GM03348 (cell line): ENCODE measurements at regions not wholly inside any gene's neighbourhood (a gene's known extent, or its start where the extent isn't known, plus 50 kb on each side); places are given as distances from the start of the nearest gene placed in this dataset.

Experiments used
- DNase-seq: peaks from one replicate; pipeline ENCODE4 v3.0.0; 2012; ENCODE audit warnings: low spot score

- peak; percentile 76 for DNase-seq
These were observed 292.1 kb downstream of the SOX4 start for GRCh38 chr6:21885532-21886114.

- DNase-seq, result peak; percentile 30
These were observed 293.1 kb downstream of the SOX4 start for GRCh38 chr6:21886542-21887151.

GRCh38 chr6:21887231-21888185, 294.0 kb downstream of the SOX4 start:
- DNase-seq, result peak; percentile 31

GRCh38 chr6:21891080-21891479, 297.5 kb downstream of the SOX4 start:
- DNase-seq, result no peak

GRCh38 chr6:21893793-21894192, 300.2 kb downstream of the SOX4 start:
- no peak for DNase-seq

GRCh38 chr6:21895555-21895954, 302.0 kb downstream of the SOX4 start:
- DNase-seq, result no peak

GRCh38 chr6:21898107-21898796, 304.7 kb downstream of the SOX4 start:
- peak; percentile 13 for DNase-seq

- DNase-seq, result no peak
These were observed 306.2 kb downstream of the SOX4 start for GRCh38 chr6:21899708-21900107.

GRCh38 chr6:21900730-21901129, 307.2 kb downstream of the SOX4 start:
- DNase-seq, result peak; percentile 17

GRCh38 chr6:21902628-21903169, 309.1 kb downstream of the SOX4 start:
- DNase-seq, result no peak

GRCh38 chr6:21905531-21905930, 312.0 kb downstream of the SOX4 start:
- DNase-seq, result no peak

- no peak for DNase-seq
These were observed 313.3 kb downstream of the SOX4 start for GRCh38 chr6:21906826-21907225.

GRCh38 chr6:21907291-21907690, 313.7 kb downstream of the SOX4 start:
- DNase-seq, result no peak

GRCh38 chr6:21908161-21908848, 314.8 kb downstream of the SOX4 start:
- DNase-seq, result no peak

- no peak for DNase-seq
These were observed 315.8 kb downstream of the SOX4 start for GRCh38 chr6:21909321-21909720.

- DNase-seq, result no peak
These were observed 317.7 kb downstream of the SOX4 start for GRCh38 chr6:21911208-21911607.

GRCh38 chr6:21912151-21912832, 318.7 kb downstream of the SOX4 start:
- no peak for DNase-seq

GRCh38 chr6:21914121-21914973, 320.8 kb downstream of the SOX4 start:
- no peak for DNase-seq

GRCh38 chr6:21915707-21916260, 322.2 kb downstream of the SOX4 start:
- DNase-seq, result peak; percentile 49

- DNase-seq, result no peak
These were observed 324.5 kb downstream of the SOX4 start for GRCh38 chr6:21918041-21918440.
